ENCODE measurements at regions not wholly inside any gene's neighbourhood (a gene's known extent, or its start where the extent isn't known, plus 50 kb on each side); places are given as distances from the start of the nearest gene placed in this dataset.

- Histone ChIP-seq H3K27me3 (ENCODE audit: insufficient read depth, low read depth, low read length) (no peaks in the 10 kb centered on the region), H3K9me3 (ENCODE audit: low read length) (no peaks in the 10 kb centered on the region), H3K9ac (ENCODE audit: low read length) (no peak overlapping the region), H3K36me3 (ENCODE audit: insufficient read depth, low read length) (no peaks in the 10 kb centered on the region), H3K9me2 (ENCODE audit: insufficient read depth, low read length) (no peaks in the 10 kb centered on the region), H3F3A (ENCODE audit: insufficient read depth, low read length, poor library complexity, severe bottlenecking) (no peaks in the 10 kb centered on the region), H4K20me1 (ENCODE audit: insufficient read depth) (no peaks in the 10 kb centered on the region), H3K4me2 (ENCODE audit: low read length) (no peak overlapping the region), H3K27ac (ENCODE audit: low read length) (no peak overlapping the region), H3K4me3 (ENCODE audit: low read length) (no peak overlapping the region), H3K79me2 (replicated peaks; ENCODE audit: insufficient read depth, low read length) (no peaks in the 10 kb centered on the region), H2AFZ (ENCODE audit: low read depth, low read length) (no peak overlapping the region)
- TF ChIP-seq CTCF (IDR thresholded peaks at IDR 0.05; ENCODE audit: poor library complexity, severe bottlenecking): no peak
- no peak for TF ChIP-seq RAD21 (conservative IDR thresholded peaks at IDR 0.05)
- no peak for TF ChIP-seq SMC3 (conservative IDR thresholded peaks at IDR 0.05; ENCODE audit: poor library complexity)
- TF ChIP-seq POLR2AphosphoS5 (IDR thresholded peaks at IDR 0.05): no peak
- no peak for TF ChIP-seq MXI1 (conservative IDR thresholded peaks at IDR 0.05; ENCODE audit: poor library complexity, severe bottlenecking)
- TF ChIP-seq EP300 (conservative IDR thresholded peaks at IDR 0.05; ENCODE audit: poor library complexity, severe bottlenecking): no peak
- TF ChIP-seq REST (IDR thresholded peaks at IDR 0.05; ENCODE audit: borderline replicate concordance): no peak
- no peak for TF ChIP-seq EZH2 (IDR thresholded peaks at IDR 0.05; ENCODE audit: borderline replicate concordance, insufficient read depth, low read length, poor library complexity, severe bottlenecking)
- no peak for TF ChIP-seq TAF1 (IDR thresholded peaks at IDR 0.05; ENCODE audit: low read depth)
These were observed 813.3 kb downstream of the SLC4A3 start for GRCh38 chr2:220440731-220441130.

- Histone ChIP-seq H3F3A (ENCODE audit: insufficient read depth, low read length, poor library complexity, severe bottlenecking) (no peaks in the 10 kb centered on the region), H3K9me3 (ENCODE audit: low read length) (no peaks in the 10 kb centered on the region), H3K4me2 (ENCODE audit: low read length) (no peak overlapping the region), H2AFZ (ENCODE audit: low read depth, low read length) (no peak overlapping the region), H3K36me3 (ENCODE audit: insufficient read depth, low read length) (no peaks in the 10 kb centered on the region), H3K9ac (ENCODE audit: low read length) (no peak overlapping the region), H3K27me3 (ENCODE audit: insufficient read depth, low read depth, low read length) (no peaks in the 10 kb centered on the region), H3K79me2 (replicated peaks; ENCODE audit: insufficient read depth, low read length) (no peaks in the 10 kb centered on the region), H4K20me1 (ENCODE audit: insufficient read depth) (no peaks in the 10 kb centered on the region), H3K27ac (ENCODE audit: low read length) (no peak overlapping the region), H3K9me2 (ENCODE audit: insufficient read depth, low read length) (no peaks in the 10 kb centered on the region), H3K4me3 (ENCODE audit: low read length) (no peak overlapping the region)
- no peak for TF ChIP-seq EP300 (conservative IDR thresholded peaks at IDR 0.05; ENCODE audit: poor library complexity, severe bottlenecking)
- TF ChIP-seq POLR2AphosphoS5 (IDR thresholded peaks at IDR 0.05): no peak
- TF ChIP-seq EZH2 (IDR thresholded peaks at IDR 0.05; ENCODE audit: borderline replicate concordance, insufficient read depth, low read length, poor library complexity, severe bottlenecking): no peak
- no peak for TF ChIP-seq SMC3 (conservative IDR thresholded peaks at IDR 0.05; ENCODE audit: poor library complexity)
- no peak for TF ChIP-seq CTCF (IDR thresholded peaks at IDR 0.05; ENCODE audit: poor library complexity, severe bottlenecking)
- no peak for TF ChIP-seq TAF1 (IDR thresholded peaks at IDR 0.05; ENCODE audit: low read depth)
- no peak for TF ChIP-seq RAD21 (conservative IDR thresholded peaks at IDR 0.05)
- TF ChIP-seq MXI1 (conservative IDR thresholded peaks at IDR 0.05; ENCODE audit: poor library complexity, severe bottlenecking): no peak
- no peak for TF ChIP-seq REST (IDR thresholded peaks at IDR 0.05; ENCODE audit: borderline replicate concordance)
These were observed 814.0 kb downstream of the SLC4A3 start for GRCh38 chr2:220441404-220441803.
